ENCODE measurements at regions not wholly inside any gene's neighbourhood (a gene's known extent, or its start where the extent isn't known, plus 50 kb on each side); places are given as distances from the start of the nearest gene placed in this dataset.

DNA sequence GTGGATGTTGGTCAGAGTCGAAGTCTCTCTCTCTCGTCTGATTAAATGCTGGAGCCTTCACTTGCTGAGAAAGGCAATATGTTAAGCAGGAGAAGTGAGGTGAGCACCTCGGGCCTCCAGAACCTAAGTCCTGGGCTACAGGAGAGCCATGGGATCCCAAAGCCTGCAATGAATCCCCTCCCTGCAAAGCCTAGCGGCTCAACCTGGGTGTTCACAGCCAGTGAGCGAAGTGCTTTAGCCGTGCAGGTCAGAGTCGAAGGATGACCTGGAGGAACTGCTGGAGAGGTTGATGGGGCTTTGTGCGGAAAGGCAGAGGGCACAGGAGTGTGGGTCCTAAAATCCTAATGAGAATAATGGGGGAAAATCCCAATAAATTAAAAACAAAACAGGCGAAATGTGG is 267.8 kb downstream of the ENGASE start:
- TF ChIP-seq, protein P1, sequence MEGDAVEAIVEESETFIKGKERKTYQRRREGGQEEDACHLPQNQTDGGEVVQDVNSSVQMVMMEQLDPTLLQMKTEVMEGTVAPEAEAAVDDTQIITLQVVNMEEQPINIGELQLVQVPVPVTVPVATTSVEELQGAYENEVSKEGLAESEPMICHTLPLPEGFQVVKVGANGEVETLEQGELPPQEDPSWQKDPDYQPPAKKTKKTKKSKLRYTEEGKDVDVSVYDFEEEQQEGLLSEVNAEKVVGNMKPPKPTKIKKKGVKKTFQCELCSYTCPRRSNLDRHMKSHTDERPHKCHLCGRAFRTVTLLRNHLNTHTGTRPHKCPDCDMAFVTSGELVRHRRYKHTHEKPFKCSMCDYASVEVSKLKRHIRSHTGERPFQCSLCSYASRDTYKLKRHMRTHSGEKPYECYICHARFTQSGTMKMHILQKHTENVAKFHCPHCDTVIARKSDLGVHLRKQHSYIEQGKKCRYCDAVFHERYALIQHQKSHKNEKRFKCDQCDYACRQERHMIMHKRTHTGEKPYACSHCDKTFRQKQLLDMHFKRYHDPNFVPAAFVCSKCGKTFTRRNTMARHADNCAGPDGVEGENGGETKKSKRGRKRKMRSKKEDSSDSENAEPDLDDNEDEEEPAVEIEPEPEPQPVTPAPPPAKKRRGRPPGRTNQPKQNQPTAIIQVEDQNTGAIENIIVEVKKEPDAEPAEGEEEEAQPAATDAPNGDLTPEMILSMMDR (IDR thresholded peaks at IDR 0.05; ENCODE audit: borderline replicate concordance, extremely low read depth, low read length, poor library complexity, severe bottlenecking) = no peak
- TF ChIP-seq EZH2 (IDR thresholded peaks at IDR 0.05; ENCODE audit: borderline replicate concordance, low read depth, low read length, severe bottlenecking) = no peak
- Histone ChIP-seq H3K4me2 (ENCODE audit: insufficient read depth, low read length) (no peak overlapping the region), H4K20me1 (ENCODE audit: insufficient read depth, low read length) (peaks cover 2% of the 10 kb centered on the region; the same call in 1 of the 2 replicates), H3K36me3 (ENCODE audit: insufficient read depth, low read length) (no peaks in the 10 kb centered on the region), H3K9me3 (ENCODE audit: insufficient read depth, low read length, severe bottlenecking) (no peaks in the 10 kb centered on the region), H3K4me3 (ENCODE audit: low read depth in 1 of 2, low read length in 2 of 2) (no peak overlapping the region), H2AFZ (ENCODE audit: low read depth, low read length) (no peak overlapping the region), H3K9ac (ENCODE audit: low read depth, low read length) (no peak overlapping the region), H3K4me1 (ENCODE audit: insufficient read depth, low read length) (no peaks in the 10 kb centered on the region), H3K27ac (ENCODE audit: low read length) (no peak overlapping the region), H3K27me3 (ENCODE audit: insufficient read depth, low read length, poor library complexity) (peaks cover 2% of the 10 kb centered on the region), H3K79me2 (ENCODE audit: insufficient read depth, low read length) (no peaks in the 10 kb centered on the region)
- DNase-seq = no peak
- ATAC-seq (ENCODE audit: insufficient read depth, low read depth) = no peak

DNA sequence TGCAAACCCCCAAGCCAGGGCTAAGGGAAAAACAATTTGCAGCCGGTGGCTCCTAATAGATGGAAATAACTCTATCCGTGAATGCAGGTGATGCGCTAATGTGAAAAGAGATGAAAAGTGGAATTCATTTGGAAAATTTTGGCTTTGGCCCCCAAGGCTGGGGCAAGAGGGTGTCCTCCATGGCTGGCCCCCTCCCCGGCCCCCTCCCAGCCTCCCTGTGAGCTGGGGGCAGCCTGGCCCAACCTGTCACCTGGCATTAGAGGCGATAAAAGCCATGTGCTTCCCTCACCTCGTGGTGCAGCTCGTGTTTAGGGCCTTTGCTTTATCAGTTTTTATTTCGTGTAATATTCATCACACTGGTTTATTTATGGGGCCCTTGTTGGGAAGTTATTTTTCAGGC is 267.2 kb downstream of the ENGASE start:
- Histone ChIP-seq H2AFZ (ENCODE audit: low read depth, low read length) (no peak overlapping the region), H3K9me3 (ENCODE audit: insufficient read depth, low read length, severe bottlenecking) (no peaks in the 10 kb centered on the region), H3K4me1 (ENCODE audit: insufficient read depth, low read length) (no peaks in the 10 kb centered on the region), H3K36me3 (ENCODE audit: insufficient read depth, low read length) (no peaks in the 10 kb centered on the region), H3K4me2 (ENCODE audit: insufficient read depth, low read length) (no peak overlapping the region), H3K79me2 (ENCODE audit: insufficient read depth, low read length) (no peaks in the 10 kb centered on the region), H3K27me3 (ENCODE audit: insufficient read depth, low read length, poor library complexity) (no peaks in the 10 kb centered on the region), H4K20me1 (ENCODE audit: insufficient read depth, low read length) (peaks cover 2% of the 10 kb centered on the region; the same call in 1 of the 2 replicates), H3K9ac (ENCODE audit: low read depth, low read length) (no peak overlapping the region), H3K4me3 (ENCODE audit: low read depth in 1 of 2, low read length in 2 of 2) (no peak overlapping the region), H3K27ac (ENCODE audit: low read length) (no peak overlapping the region)
- TF ChIP-seq, protein P1 (IDR thresholded peaks at IDR 0.05; ENCODE audit: borderline replicate concordance, extremely low read depth, low read length, poor library complexity, severe bottlenecking) = no peak
- no peak for TF ChIP-seq EZH2 (IDR thresholded peaks at IDR 0.05; ENCODE audit: borderline replicate concordance, low read depth, low read length, severe bottlenecking)
- no peak for DNase-seq
- ATAC-seq (ENCODE audit: insufficient read depth, low read depth) = no peak

DNA sequence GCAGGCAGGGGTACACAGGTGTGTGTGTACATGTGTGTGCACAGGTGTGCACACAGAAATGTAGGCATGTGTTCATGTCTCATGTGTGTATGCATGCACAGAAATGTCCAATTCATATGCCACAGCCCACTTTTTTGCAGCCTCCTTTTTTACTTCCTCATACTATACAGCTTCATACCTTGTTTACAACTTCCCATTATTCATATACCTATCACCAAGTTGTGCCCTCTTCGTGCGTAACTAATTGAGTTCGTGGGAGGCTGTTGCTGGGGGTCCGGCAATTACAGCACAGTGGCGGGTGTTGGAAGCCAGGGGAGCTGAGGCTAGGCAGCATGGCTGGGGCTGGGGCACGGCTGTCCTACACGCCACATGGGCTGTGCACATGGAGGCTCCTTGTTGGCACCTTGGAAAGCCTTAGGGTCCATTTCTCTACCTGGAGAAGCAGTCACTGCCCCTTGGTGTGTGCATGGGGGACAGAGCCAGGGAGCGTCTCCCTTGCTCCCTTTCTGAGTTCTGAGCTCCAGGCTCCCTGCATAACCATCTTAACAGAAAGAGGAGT is 266.7 kb downstream of the ENGASE start:
- no peak overlapping the region for H3K9ac ChIP-seq (ENCODE audit: low read depth, low read length)
- H3K27ac ChIP-seq (ENCODE audit: low read length) = no peak overlapping the region
- no peaks in the 10 kb centered on the region for H3K36me3 ChIP-seq (ENCODE audit: insufficient read depth, low read length)
- H4K20me1 ChIP-seq (ENCODE audit: insufficient read depth, low read length) = peaks cover 2% of the 10 kb centered on the region; the same call in 1 of the 2 replicates
- no peak overlapping the region for H2AFZ ChIP-seq (ENCODE audit: low read depth, low read length)
- no peaks in the 10 kb centered on the region for H3K27me3 ChIP-seq (ENCODE audit: insufficient read depth, low read length, poor library complexity)
- H3K4me1 ChIP-seq (ENCODE audit: insufficient read depth, low read length) = no peaks in the 10 kb centered on the region
- DNase-seq (no peak), ATAC-seq (ENCODE audit: insufficient read depth, low read depth) (no peak)
- no peak for TF ChIP-seq EZH2 (IDR thresholded peaks at IDR 0.05; ENCODE audit: borderline replicate concordance, low read depth, low read length, severe bottlenecking)
- TF ChIP-seq, protein P1 (IDR thresholded peaks at IDR 0.05; ENCODE audit: borderline replicate concordance, extremely low read depth, low read length, poor library complexity, severe bottlenecking) = no peak
- H3K4me2 ChIP-seq (ENCODE audit: insufficient read depth, low read length) = no peak overlapping the region
- H3K9me3 ChIP-seq (ENCODE audit: insufficient read depth, low read length, severe bottlenecking) = no peaks in the 10 kb centered on the region
- H3K4me3 ChIP-seq (ENCODE audit: low read depth in 1 of 2, low read length in 2 of 2) = no peak overlapping the region
- H3K79me2 ChIP-seq (ENCODE audit: insufficient read depth, low read length) = no peaks in the 10 kb centered on the region

Measured in DND-41 (cell line).